ENCODE measurements at regions not wholly inside any gene's neighbourhood (a gene's known extent, or its start where the extent isn't known, plus 50 kb on each side); places are given as distances from the start of the nearest gene placed in this dataset.

DNA sequence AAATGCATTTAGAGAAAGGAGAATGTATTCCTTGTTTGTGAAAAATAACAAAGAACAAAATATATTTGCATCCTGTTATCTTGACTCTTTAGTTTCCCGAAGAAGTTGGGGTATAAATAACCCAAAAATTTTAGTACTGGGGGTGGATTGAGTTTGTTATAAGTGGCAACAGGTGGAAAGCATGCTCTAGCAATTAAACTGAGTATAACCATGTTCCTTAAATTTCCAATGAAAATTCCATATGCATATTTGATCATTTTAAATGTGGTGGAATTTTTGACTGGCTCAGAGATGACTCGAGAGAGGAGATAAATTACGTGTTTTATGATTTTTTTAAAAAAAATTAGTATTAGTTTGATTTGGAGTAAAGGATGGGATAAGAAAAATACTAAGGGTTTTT, 348.9 kb downstream of the TGFB2 start:
- TF ChIP-seq ZNF775 (CRISPR knock-in tag; IDR thresholded peaks at IDR 0.05; ENCODE audit: borderline replicate concordance) = no peak
- no peak for TF ChIP-seq HNRNPUL1 (IDR thresholded peaks at IDR 0.05; ENCODE audit: low read depth, low read length)
- TF ChIP-seq THAP11 (CRISPR knock-in tag; IDR thresholded peaks at IDR 0.05) = no peak
- TF ChIP-seq, protein P1, sequence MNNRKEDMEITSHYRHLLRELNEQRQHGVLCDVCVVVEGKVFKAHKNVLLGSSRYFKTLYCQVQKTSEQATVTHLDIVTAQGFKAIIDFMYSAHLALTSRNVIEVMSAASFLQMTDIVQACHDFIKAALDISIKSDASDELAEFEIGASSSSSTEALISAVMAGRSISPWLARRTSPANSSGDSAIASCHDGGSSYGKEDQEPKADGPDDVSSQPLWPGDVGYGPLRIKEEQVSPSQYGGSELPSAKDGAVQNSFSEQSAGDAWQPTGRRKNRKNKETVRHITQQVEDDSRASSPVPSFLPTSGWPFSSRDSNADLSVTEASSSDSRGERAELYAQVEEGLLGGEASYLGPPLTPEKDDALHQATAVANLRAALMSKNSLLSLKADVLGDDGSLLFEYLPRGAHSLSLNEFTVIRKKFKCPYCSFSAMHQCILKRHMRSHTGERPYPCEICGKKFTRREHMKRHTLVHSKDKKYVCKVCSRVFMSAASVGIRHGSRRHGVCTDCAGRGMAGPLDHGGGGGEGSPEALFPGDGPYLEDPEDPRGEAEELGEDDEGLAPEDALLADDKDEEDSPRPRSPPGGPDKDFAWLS (CRISPR knock-in tag; IDR thresholded peaks at IDR 0.05; ENCODE audit: borderline replicate concordance) = no peak
- TF ChIP-seq, protein P2, sequence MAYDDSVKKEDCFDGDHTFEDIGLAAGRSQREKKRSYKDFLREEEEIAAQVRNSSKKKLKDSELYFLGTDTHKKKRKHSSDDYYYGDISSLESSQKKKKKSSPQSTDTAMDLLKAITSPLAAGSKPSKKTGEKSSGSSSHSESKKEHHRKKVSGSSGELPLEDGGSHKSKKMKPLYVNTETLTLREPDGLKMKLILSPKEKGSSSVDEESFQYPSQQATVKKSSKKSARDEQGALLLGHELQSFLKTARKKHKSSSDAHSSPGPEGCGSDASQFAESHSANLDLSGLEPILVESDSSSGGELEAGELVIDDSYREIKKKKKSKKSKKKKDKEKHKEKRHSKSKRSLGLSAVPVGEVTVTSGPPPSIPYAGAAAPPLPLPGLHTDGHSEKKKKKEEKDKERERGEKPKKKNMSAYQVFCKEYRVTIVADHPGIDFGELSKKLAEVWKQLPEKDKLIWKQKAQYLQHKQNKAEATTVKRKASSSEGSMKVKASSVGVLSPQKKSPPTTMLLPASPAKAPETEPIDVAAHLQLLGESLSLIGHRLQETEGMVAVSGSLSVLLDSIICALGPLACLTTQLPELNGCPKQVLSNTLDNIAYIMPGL (CRISPR knock-in tag; IDR thresholded peaks at IDR 0.05; ENCODE audit: borderline replicate concordance in 1 of 2, low read depth in 1 of 2) = no peak
- no peak for TF ChIP-seq TARDBP (CRISPR knock-in tag; IDR thresholded peaks at IDR 0.05)
- TF ChIP-seq ZZZ3 (CRISPR knock-in tag; IDR thresholded peaks at IDR 0.05; ENCODE audit: borderline replicate concordance) = no peak
- TF ChIP-seq, protein P3, sequence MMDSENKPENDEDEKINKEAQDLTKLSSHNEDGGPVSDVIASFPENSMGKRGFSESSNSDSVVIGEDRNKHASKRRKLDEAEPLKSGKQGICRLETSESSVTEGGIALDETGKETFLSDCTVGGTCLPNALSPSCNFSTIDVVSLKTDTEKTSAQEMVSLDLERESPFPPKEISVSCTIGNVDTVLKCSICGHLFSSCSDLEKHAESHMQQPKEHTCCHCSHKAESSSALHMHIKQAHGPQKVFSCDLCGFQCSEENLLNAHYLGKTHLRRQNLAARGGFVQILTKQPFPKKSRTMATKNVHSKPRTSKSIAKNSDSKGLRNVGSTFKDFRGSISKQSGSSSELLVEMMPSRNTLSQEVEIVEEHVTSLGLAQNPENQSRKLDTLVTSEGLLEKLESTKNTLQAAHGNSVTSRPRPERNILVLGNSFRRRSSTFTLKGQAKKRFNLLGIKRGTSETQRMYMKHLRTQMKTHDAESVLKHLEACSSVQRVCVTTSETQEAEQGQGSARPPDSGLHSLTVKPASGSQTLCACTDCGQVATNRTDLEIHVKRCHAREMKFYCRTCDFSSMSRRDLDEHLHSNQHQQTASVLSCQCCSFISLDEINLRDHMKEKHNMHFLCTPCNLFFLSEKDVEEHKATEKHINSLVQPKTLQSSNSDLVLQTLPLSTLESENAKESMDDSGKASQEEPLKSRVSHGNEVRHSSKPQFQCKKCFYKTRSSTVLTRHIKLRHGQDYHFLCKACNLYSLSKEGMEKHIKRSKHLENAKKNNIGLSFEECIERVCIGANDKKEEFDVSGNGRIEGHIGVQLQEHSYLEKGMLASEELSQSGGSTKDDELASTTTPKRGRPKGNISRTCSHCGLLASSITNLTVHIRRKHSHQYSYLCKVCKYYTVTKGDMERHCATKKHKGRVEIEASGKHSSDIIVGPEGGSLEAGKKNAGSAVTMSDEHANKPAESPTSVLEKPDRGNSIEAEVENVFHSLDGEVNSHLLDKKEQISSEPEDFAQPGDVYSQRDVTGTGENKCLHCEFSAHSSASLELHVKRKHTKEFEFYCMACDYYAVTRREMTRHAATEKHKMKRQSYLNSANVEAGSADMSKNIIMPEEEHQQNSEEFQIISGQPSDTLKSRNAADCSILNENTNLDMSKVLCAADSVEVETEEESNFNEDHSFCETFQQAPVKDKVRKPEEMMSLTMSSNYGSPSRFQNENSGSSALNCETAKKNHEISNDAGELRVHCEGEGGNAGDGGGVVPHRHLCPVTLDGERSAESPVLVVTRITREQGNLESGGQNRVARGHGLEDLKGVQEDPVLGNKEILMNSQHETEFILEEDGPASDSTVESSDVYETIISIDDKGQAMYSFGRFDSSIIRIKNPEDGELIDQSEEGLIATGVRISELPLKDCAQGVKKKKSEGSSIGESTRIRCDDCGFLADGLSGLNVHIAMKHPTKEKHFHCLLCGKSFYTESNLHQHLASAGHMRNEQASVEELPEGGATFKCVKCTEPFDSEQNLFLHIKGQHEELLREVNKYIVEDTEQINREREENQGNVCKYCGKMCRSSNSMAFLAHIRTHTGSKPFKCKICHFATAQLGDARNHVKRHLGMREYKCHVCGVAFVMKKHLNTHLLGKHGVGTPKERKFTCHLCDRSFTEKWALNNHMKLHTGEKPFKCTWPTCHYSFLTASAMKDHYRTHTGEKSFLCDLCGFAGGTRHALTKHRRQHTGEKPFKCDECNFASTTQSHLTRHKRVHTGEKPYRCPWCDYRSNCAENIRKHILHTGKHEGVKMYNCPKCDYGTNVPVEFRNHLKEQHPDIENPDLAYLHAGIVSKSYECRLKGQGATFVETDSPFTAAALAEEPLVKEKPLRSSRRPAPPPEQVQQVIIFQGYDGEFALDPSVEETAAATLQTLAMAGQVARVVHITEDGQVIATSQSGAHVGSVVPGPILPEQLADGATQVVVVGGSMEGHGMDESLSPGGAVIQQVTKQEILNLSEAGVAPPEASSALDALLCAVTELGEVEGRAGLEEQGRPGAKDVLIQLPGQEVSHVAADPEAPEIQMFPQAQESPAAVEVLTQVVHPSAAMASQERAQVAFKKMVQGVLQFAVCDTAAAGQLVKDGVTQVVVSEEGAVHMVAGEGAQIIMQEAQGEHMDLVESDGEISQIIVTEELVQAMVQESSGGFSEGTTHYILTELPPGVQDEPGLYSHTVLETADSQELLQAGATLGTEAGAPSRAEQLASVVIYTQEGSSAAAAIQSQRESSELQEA (CRISPR knock-in tag; IDR thresholded peaks at IDR 0.05; ENCODE audit: not compliant biosample characterization) = no peak
- TF ChIP-seq SP4 (CRISPR knock-in tag; IDR thresholded peaks at IDR 0.05) = no peak
- no peak for TF ChIP-seq RFX3 (CRISPR knock-in tag; IDR thresholded peaks at IDR 0.05)
- no peak for TF ChIP-seq ZSCAN20 (CRISPR knock-in tag; IDR thresholded peaks at IDR 0.05; ENCODE audit: borderline replicate concordance)
- CTCF ChIA-PET (ENCODE audit: low intra/inter-chr PET ratio, low total read pairs) = no interaction called here
- Histone ChIP-seq H3K4me2 (ENCODE audit: low read depth, low read length) (no peak overlapping the region), H3K4me1 (ENCODE audit: insufficient read depth, low read length) (no peaks in the 10 kb centered on the region), H3K9me3 (ENCODE audit: low read length) (no peaks in the 10 kb centered on the region), H3K36me3 (replicated peaks in 1 of 2; ENCODE audit: control insufficient read depth in 1 of 2, insufficient read depth in 2 of 2, low read length in 2 of 2) (no peaks in the 10 kb centered on the region), H4K20me1 (ENCODE audit: insufficient read depth, low read length) (no peaks in the 10 kb centered on the region), H2AFZ (ENCODE audit: low read length) (no peak overlapping the region), H3K9ac (ENCODE audit: insufficient read depth, low read depth, low read length) (no peak overlapping the region), H3K79me2 (ENCODE audit: insufficient read depth, low read length) (no peaks in the 10 kb centered on the region), H3K4me3 (replicated peaks in 1 of 3; ENCODE audit: insufficient read depth in 1 of 3, low read depth in 2 of 3, low read length in 3 of 3) (no peak overlapping the region), H3K27ac (ENCODE audit: extremely low read length, insufficient read depth, low read length) (no peak overlapping the region), H3K27me3 (ENCODE audit: control insufficient read depth in 1 of 2, insufficient read depth in 2 of 2, low read length in 2 of 2) (no peaks in the 10 kb centered on the region; a peak in 1 of 5 replicates)
- WGBS (ENCODE audit: low lambda C conversion rate) = under 1% methylated on average over 3 of the region's 3 CpGs
- POLR2A ChIA-PET = no interaction called here
- in situ Hi-C loops (cut with HindIII; ENCODE audit: extremely low pct_ligation_motif_present, low pct_unique_long_range_greater_than_20kb) (no loop called here), intact Hi-C loops (cut with micrococcal nuclease; ENCODE audit: unreplicated experiment) (no loop called here)
- no peak for FAIRE-seq
- ATAC-seq = no peak
- no TSS peak for BruUV-seq (replicated peaks)
- no peak for DNase-seq (ENCODE audit: low spot score)

Measured in HepG2 (cell line).